NCI-H82 treated with DMSO at 0.1 percent for 48 hours (cell line): ENCODE measurements at regions not wholly inside any gene's neighbourhood (a gene's known extent, or its start where the extent isn't known, plus 50 kb on each side); places are given as distances from the start of the nearest gene placed in this dataset.

Experiments
- DNase-seq: peaks from one replicate; lab custom pipeline; 2025; ENCODE audit not compliant: unreplicated experiment; lab: John Stamatoyannopoulos, UW

DNA sequence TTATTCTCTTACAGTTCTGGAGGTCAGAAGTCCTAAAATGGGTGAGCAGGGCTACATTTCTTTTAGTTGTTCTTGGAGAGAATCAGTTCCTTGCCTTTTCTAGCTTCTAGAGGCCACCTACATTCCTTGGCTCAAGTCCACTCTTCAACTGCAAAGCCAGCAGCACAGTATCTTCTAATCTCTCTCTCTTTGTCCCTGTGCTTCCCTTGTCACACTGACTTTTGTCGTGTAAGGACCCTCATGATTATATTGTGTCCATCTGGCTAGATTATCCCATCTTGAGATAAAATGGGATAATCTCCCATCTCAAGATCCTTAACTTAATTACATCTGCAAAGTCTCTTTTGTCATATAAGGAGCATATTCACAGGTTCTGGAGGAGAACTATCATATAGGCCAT lies 359.0 kb downstream of the ADRA2A start:
- DNase-seq = peak; percentile 93

DNA sequence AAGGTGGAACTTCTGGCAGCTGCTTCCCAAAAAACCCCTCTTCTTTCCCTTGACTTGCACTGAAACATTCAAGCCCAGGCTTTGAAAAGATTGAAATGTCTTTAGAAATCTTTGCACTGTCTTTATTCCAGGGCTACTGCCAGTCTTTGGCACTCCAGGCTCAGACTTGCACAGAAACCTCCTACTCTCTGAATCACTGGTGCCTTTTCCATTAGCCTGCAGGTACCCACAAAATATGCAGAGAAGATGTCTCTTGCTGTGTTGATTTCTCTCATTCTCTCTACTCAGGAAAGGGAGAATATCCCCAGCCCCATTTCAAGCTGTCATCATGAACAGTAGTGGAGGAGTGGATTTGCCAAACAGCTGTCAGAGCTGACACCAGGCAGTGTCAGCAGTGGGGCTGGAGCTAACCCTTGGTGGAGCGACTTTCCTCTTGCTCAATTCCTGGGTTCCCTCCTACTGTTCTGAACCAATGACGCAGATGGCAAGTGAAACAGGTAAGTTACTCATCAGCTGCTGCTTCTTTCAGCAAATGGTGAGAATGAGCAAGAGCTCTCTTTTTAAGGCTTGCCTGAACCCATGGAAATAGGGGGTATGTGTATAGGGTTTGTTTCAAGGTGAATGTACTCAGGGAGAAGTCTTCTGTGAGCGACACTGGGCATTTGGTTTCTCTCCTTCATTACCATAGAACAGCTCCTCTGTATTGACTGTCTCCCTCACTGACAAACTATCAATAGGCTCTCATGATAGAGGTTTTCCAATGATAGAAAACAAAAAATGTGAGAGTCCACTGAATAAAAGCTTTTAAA lies 362.4 kb downstream of the ADRA2A start:
- DNase-seq = peak; percentile 33

DNA sequence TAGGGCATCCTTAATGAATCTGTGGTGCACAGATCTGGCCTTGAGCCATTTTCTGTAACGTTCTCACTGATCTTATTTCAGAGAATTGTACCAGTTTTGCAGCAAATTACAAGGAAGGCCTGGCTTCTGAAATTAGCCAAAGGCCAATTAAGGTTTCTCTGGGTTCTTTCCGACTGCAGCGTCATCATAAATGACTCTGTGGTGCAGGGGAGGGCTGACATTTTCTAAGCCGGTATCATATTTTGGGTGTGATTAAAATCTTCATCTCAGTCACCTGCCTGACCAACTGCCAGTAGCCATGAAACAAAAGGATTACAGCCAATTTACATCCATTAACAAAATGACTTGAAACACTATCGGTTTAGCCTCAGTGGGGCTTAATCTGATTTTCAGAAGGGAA lies 363.7 kb downstream of the ADRA2A start:
- peak; percentile 95 for DNase-seq

DNA sequence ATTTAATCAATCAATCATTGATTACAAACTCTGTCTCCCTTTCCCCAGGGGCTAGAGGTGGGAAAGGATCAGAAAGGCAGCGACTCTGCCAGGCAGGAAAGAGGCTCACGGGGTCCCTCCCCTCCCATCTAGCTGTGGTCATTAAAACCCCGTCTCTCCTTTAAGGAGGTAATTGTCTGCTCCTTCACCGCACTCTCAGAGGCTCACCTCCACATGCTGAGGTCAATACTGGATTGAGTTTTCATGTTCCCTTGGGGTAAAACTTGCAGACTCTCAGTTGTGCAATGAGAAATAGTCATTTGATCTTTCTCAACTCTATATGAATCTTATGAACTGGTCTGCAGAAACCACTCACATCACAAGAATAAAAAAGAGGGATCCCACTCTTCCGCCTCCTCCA lies 368.8 kb downstream of the ADRA2A start:
- no peak for DNase-seq

DNA sequence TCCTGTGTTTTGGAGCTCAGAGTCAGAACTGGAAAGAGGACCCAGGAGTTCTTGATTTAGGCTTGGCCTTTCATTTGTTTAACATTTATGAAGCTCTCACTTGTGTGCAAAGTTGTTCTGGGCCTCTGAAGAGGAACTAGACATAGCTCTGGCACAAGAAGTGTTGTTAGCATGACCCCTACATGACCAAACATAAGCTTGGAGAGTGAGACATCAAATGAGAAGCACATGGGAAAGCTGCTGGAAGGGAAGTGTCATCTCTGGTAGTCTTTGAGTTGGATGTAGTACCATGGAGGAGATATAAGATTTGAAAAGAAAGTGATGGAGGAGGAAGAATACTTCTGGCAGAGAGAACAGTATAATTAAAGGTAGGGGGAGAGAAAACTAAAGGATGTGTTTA lies 370.1 kb downstream of the ADRA2A start:
- no peak for DNase-seq

DNA sequence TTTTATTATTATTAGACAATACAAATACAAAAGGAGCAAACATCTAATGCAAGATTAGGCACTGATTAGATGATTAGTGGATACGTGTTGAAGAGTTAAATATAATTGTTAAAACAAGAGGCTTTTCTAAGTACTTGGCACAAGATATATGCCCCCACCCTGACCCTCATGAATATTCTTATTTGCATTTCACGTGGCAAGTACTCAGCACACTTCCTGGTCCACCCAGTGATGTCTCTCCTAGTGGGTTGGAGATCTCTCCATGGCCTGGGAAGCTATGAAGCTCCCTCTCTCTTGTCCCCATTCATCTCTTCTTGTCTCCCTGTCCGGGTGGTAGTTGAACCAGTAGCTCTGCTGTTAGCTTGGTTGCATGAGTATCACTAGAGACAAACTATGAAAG lies 375.3 kb downstream of the ADRA2A start:
- DNase-seq = no peak

DNA sequence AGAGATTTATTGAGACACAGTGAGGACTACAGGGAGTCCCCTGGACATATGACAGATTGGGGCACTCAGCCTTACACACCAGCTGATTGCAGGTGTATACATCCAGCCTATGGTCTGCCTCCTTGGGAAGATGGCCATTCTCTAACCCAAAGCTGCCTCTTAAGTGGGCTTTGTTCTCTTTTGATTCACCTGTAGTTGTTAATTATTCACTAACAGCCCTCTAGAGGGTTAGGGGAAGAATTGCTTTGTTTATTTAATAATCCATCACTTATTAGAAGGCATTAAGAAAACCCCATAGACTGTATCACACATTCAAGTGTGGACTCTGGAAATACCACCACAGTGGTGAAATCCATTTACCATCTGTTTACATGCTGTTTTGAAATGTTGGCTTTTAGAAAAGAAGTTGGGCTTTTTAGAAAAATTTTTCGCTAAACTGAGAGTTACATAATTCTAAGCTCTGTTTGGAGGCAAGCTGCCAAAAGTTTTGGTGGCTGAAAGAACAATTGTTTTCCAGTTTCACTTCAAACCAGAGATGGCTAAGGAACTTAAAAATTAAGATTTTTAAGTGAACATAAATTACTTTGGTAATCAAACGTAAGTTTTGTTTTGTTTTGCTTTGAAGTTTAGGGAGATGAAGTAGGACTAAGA lies 379.1 kb downstream of the ADRA2A start:
- DNase-seq = no peak

DNA sequence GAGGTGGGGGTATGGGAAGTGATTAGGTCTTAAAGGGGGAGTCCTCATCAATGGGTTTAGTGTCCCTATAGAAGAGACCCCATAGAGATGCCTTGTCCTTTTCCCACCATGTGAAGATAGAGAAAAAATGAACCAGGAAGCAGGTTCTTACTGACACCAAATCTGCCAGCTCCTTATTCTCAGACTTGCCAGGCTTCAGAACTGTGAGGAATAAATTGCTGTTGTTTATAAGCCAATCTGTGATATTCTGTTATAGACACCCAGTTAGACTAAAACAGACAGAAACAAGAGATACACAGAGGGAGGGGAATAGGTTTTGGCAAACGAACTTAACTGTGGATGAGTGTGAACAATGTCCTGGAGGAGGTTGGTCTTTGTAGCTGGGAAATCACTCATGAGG lies 381.4 kb downstream of the ADRA2A start:
- no peak for DNase-seq

DNA sequence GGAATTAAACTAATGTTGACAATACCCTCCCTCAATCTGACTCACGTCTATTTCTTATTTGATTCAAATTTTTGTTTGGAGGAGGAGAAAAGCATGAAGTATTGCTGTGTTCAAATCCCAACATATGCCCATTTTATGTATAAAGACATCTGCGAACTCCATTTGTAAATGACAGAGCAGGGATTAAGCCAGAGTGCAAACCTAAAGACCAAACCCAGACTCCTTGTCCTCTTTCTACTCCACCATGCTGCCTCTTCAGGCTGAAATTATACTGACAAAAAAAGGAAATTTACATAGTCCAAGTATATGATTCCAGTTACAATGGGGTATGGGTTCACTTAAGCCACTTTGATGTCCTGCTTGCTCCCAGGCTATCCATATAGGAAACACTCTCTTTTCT lies 383.1 kb downstream of the ADRA2A start:
- no peak for DNase-seq

DNA sequence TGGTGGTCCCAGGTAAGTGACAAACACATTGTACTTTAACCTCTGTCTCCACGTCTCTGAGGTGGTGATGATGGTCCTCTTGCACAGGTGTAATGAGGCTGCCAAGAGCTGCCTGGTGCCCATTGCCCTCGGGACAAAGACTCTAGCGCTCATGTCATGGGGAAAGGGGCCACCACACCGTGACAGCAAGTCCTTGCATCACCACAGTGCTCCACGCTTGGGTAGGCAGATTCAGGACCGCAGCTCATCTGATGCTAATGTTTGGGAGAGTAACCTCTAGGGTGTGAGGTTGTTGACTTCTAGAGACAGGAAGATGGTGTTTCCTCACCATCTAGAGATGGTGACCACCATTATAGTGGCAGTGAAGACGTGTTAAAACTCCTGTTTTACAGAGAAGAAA lies 395.6 kb downstream of the ADRA2A start:
- no peak for DNase-seq

DNA sequence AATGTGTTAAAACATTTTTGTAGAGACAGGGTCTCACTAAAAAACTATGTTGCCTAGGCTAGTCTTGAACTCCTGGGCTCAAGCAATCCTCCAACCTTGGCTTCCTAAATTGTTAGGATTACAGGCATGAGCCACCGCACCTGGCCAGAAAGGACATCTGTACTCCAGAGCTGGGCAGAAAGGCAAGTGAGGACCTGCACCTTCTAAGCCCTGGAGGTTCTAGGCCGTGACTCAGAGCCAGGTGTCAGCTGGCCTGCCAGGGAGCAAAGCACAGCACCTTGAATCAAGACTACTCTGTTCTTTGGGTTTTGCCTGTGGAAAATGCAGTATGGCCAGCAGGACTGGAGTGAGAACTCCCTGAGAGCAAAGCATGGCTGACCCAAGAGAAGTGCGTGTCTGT lies 396.5 kb downstream of the ADRA2A start:
- DNase-seq = no peak

DNA sequence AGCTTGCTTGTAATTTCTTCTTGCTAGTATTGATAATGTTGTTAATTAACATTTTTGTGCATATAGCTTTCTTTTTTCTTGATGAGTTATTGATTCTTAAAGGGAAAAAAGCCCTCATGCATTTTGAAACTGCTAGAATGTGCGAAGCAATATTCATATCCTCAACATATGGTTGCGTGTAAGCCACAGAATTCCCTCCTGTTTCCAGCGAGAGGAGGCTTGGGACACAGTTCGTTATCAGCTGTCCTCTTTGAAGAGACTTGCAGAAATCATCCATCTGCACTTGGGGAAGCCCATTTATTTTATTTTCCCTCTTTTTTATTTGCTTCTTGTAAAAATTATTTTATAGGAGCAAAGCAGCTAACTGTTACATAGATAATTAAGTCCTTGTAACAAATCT lies 398.0 kb downstream of the ADRA2A start:
- no peak for DNase-seq

DNA sequence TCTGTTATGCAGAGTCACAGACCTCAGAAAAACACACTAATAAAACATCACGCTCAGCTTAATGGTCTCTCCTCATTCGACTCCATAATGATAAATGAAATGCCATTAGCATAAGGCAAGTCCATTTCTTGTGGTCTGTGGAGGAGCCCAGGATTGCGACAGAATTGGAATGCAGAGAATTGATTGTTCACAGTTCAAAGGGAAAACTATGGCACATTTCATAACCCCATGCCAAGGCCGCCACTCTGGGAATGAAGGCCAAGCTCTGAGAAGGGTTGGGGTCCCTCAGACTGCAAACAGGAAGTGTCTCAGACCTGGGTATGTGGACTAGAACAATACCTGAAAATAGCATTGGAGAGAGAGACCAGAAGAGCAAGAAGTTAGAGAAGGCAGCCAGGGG lies 398.9 kb downstream of the ADRA2A start:
- DNase-seq = no peak

DNA sequence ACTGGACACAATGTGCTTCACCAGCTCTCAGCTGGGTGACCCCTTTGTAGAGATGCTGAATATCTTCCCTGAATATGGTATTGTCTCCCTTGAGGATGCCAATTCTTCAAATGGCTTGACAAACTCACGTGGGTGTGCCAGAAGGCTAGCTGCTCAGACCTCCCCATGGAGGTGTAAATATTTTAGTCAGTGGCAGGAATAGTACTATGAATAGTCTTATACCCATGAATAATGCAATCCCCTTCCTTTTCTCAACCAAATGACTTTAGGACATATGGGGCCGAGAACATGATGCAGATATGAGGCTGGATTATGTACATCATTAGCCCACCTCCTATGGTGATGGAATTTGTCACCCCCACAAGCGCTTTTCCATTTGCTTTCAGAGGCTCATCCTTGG lies 401.8 kb downstream of the ADRA2A start:
- no peak for DNase-seq

DNA sequence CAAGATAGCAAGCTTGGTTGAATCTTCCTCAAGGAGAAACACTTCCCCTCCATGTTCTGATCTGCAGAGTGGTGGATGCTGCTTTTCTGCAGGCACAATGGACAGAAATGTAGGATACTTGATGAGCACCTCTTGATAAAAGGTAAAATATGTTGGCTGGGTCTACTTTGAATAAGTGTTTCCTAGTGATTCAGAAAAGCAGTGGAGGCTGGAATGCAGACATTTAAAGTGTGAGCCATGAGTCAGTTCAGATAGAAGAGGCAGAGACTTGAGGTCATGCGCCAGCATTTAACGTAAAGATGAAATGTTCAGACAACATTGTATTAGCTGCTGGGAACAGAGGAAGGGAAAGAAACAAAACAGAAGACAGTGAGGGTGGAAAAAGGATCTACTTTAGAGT lies 403.1 kb downstream of the ADRA2A start:
- no peak for DNase-seq

DNA sequence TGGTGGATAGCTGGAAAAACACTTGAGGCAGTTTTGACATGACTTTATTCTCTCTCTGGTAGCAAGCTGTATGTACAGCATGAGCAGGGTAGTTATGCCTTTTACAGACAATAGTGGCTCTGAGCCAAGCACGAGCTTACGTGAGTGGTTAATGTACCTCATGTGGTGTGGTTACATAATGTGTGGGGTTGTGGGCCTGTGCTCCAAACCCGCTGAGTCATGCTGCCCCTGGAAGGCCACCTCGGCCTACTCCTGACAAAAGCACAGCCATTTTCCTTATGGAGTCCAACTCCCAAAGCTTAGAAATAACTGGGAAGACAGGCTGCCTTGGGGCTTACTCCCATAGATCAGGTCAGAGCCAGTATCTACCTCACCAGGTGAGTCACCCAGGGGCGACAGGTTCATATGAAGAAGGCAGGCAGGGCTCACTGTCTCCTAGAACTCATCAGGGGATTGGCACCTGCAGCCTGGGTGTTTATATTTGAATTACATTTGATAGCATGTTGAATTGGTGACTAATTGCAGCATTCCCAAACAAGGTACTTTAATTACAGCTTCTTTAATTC lies 404.5 kb downstream of the ADRA2A start:
- no peak for DNase-seq

DNA sequence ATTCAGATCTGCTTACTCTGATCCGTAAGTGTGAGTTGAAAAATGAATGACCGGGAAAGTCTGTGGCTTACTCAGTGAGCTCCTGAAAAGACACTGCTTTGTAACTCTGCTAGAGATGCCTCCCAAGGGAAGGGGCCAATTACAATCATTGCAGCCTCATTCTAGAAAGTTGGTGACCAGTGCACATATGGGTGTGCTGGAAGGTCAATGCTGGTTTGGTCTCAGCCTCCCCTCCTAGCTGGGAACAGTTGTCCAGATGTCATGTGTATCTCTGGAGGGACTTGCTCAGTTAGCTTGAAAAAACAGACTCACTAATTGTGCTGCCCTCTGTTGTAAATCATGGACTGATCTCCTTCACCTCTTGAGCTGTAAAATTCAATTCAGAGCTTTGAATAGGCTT lies 405.0 kb downstream of the ADRA2A start:
- no peak for DNase-seq

DNA sequence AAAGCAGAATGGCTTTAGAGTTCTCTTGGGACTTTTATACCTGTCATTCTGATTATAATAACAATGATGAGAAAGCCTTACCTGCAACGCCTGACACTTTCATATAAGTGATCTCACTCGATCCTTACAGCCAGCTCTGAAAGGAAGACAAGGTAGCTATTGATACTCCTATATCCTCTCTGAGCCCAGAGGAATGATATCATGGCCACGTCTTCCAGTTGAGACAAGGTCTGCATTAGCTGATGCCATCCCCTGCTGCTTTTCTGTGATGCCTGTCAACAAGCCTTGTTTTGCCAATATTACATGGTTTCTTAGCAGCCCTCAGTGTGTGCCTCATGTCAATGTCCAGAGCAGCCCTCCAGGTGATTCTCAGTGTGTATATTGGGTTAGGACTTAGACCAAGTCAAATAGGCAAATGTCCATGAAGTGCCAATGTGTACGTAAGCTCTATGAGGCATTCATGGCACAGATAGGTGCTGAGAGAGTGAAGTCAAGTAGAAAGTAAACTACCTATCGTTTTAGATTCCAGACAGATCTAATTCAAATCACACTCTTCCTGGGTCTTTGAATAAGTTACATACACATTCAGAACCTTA lies 405.9 kb downstream of the ADRA2A start:
- DNase-seq = no peak

DNA sequence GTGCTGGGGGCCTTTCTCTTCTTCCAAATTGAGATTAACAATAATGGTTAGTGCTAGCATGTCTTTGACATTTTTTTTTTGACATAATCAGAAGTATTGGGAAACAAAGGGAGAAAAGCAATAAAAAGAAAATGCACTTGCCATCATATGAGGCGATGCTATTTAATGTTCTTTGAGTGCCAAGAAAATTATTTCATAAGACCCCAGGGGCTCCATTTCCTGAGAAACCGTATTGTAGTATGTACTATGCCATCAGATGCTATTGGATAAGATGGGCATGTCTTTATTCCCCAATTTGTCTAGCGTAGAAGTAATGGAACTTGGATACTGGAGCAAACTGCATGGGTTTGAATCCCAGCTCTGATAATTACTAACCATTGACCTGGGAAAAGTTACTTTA lies 408.9 kb downstream of the ADRA2A start:
- no peak for DNase-seq

DNA sequence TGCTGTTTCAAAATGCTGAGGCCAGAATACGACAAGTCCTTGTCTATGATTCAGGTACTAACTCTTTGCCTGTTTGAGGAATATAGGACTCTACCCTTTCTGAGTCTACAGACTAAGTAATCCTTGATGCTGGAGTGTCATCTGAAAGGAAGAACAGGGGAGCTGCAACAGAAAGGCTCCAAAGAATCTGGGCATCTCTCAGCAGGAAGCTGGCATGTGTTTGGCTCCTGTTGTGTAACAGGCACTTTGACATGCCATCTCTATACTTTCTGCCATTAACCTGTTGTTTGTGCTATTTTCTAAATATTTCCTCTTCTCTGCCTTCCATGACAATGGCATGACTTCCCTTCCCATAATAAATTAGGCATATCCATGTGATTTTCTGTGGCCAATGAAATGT lies 409.5 kb downstream of the ADRA2A start:
- DNase-seq = no peak

DNA sequence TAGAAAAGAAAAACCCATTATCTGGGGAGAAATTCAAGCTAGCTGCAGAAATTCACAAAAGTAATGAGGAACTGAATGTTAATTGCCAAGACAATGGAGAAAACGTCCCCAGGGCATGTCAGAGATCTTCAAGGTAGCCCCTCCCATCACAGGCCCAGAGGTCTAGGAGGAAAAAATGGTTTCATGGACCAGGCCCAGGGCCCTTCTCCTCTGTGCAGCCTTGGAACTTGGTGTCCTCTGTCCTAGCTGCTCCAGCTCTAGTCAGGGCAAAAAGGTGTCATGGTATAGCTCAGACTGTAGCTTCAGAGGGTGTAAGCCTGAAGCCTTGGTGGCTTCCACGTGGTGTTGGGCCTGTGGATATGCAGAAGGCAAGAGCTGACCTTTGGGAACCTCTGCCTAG lies 411.8 kb downstream of the ADRA2A start:
- no peak for DNase-seq

DNA sequence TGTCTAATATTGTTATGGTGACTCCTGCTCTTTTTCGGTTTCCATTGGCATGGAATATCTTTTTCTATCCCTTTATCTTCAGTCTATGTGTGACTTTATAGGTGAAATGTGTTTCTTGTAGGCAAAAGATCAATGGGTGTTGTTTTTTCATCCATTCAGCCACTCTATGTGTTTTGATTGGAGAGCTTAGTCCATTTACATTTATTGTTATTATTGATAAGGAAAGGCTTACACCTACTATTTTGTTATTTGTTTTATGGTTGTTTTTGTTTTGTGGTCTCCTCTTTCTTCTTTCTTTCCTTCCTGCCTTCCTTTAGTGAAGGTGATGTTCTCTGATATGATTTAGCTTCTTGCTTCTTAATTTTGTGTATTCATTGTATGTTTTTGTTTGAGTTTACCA lies 414.3 kb downstream of the ADRA2A start:
- DNase-seq = no peak
